ENCODE measurements at regions not wholly inside any gene's neighbourhood (a gene's known extent, or its start where the extent isn't known, plus 50 kb on each side); places are given as distances from the start of the nearest gene placed in this dataset.

DNA sequence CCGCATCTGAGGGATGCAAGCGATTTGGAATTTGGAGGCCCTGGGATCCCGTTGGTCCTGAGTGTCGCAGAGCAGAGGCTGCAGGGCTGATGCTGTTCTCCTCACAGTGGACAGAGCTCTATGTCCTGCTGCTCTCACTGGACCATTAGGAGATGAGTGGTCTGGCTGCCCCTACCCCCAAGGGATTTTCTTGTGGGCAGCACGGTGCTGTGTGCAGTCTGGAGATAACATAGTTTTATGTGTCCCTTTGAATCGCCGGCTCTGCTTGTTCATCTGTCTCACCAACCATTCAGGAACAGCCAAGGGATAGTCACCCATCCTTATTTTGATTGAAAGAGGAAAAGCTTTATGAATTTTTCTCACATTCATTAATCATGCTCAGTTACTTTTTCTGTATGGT, 49.9 kb downstream of the CHRM3 start:
- DNase-seq (ENCODE audit: low read depth in 4 of 4, low spot score in 1 of 4), result no peak

DNA sequence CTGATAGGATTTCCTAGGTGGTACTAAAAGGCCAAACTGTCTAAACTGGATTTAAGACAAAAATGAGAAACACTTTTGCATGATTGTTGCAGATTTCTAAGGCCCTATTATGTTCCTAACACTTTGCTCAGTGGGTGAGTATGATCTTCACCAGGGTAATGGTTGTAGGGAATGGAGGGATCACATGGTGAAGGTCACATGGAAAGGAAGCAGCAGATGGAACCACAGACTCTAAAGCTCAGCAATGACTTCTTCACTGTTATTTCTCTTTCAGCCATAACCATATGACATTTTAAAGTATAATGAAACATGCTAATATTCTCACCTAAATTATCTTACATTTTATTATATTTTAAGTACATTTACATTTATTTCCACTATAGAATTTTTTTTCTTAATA, 51.5 kb downstream of the CHRM3 start:
- no peak for DNase-seq (ENCODE audit: low read depth in 4 of 4, low spot score in 1 of 4)

DNA sequence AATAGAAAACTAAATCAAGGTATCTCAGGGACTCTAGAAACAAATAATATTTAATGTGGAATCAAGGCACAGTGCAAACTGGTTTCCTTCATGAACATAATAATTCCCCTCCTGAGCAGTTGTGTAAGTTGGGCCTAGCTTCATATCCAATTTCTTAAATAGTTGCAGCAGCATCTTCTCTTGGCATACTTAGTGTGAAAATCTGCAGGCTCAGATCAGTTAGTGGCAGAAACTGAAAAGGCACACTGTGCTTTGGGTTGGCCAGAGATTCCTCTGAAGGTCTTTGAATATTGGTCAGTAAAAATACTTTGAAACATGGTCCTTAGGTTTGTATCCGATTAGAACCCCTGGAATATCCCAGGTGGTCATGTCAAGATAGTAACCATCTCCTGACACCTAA, 52.5 kb downstream of the CHRM3 start:
- no peak for DNase-seq (ENCODE audit: low read depth in 4 of 4, low spot score in 1 of 4)

DNA sequence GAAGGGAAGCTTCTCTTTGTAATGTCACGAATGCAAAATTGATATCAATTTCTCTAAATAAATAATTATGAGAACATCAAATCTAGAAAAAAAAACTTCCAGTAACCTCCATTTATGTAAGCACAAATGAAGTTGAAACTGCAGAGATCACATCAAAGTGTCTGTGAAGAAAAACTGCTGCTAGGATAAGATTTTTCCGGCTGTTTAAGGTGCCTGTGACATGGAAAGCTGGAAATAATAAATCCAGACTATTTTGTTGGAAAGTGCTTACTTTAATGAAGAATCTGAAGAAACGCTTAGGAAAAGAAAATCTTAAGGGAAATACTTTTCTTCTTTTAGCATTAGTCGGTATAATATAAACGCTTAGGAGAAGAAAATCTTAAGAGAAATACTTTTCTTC, 57.0 kb downstream of the CHRM3 start:
- no peak for DNase-seq (ENCODE audit: low read depth in 4 of 4, low spot score in 1 of 4)

DNA sequence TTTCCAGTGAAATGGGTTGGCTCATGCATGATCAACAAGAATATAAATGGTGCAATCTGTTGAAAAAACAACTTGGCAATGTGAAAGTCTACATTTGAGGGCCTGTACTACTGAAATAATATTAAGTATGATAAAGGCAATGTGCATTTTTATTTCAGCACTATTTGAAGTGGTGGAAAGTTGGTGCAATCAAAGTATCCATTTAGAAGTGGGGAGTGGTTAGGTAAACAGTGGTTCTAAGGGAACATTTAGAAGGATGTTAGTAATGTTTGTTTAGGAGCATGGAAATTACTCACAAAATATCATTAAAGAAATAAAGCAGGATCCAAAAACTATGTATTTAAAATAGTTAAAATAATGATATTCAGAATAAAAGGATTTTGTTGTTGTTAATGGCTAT, 60.2 kb downstream of the CHRM3 start:
- no peak for DNase-seq (ENCODE audit: low read depth in 4 of 4, low spot score in 1 of 4)

DNA sequence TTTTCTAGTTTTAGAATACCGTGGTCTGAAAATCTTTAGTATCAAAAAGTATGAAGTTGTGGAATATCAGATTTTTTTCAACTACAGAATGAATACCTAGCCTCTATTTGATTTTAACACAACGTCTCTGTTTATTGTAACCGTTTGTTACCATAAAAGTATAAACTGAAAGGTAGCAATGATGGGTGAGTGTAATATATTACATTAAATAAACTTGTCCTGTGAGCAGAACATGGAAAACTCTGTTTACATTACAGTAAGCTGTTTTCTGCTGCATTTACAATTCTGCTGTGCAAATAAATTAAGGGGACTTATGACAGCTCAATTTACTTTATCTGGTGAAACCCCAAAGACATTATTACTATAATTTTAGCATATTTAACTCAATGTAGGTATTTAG, 62.5 kb downstream of the CHRM3 start:
- DNase-seq (ENCODE audit: low read depth in 4 of 4, low spot score in 1 of 4), result no peak

DNA sequence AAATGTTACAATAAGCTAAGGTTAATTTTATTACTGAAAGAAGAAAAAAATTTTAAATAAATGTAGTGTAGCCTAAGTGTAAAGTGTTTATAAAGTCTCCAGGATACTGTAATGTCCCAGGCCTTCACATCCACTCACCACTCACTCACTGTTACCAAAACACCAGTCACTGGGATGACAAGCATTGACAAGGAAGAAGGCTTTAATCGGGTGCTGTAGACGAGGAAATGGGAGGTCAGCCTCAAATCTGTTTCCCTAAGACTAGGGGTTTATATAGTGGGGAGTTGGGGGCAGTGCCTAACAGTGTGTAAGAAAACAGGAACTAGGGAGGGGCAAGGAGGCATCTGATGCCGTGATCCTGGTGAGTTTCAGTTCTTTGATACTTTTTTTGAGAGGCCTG, 69.4 kb downstream of the CHRM3 start:
- no peak for DNase-seq (ENCODE audit: low read depth in 4 of 4, low spot score in 1 of 4)

DNA sequence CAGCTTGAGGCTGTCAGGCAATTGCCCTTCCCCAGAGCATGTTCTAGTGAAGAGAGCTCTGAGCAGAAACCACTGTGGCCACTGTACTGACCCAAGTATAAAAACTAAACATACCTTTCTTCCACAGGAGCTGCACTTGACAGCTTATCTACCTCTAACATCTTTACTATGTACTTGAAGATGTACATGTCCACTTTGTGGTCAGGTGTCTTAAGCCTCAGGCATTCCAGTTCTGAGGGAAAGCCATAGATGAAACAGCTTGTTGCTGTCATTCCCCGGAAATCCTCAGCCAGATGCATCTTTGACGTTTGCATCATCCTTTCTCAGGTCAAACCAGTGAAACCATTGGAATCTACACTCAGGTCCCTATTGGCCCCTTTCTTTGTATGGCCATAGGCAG, 70.4 kb downstream of the CHRM3 start:
- DNase-seq (ENCODE audit: low read depth in 4 of 4, low spot score in 1 of 4), result no peak

DNA sequence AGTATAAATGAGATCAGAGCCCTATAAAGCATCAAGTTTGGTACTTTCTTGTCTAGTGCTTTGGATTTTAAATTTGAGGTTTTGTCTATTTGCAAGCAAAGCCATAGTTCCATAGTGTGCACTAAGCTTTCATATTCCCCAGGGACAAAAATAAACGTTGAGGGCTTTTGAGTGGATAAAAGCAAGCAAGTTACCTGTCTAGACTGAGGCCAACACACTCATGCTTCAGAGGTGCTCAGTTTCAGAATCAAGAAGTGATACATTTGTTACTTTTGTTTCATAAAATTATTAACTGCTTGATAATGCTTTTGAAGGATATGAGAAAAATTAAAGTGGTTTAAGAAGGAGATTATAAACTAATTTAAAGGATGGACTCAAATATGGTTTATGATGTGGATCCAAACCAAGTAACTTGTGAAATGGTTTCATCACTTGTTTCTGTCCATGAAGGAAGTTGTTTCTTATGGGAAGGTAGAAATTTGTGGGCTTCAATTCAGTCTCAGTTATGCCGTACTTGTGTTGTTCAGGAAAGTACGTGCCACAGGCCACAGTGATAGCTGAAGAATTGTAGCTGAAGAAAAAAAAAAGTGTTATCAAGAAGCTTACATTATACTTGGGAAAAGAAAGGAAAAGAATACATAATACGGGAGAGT, 71.2 kb downstream of the CHRM3 start:
- no peak for DNase-seq (ENCODE audit: low read depth in 4 of 4, low spot score in 1 of 4)

DNA sequence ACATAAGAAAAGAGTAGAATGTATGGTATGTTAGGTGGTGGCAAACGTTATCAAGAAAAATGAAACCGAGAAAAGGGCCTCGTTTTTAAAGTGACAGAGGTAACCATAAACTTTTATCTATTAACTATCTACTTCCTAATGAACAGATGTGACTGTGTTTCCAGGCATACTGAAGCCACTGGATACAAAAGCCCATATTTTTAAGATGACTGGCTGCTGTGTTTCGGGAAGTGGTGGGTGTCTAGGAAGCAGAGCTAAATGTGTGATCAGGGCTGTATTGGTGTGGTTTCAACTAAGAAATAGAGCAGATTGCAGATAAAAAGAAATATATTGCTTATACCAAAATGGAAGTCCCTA, 71.8 kb downstream of the CHRM3 start:
- no peak for DNase-seq (ENCODE audit: low read depth in 4 of 4, low spot score in 1 of 4)

DNA sequence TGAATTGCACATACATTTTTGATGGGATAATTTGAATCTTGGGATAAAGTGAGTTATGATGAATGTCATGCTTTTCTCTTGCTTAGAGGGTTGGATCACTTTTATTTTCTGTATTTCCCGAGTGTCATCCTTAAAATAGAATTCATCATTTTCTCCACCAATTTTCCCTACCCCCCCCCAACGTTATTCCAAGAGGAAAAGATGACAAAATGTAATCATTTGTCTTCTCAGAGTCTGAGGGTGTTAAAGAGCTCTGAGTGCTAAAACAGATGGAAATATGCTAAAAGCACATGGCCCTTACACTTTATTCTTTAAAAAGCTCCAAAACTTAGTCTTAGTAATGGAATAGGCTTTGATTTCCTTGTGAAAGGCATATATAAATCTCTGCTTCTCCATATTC, 81.4 kb downstream of the CHRM3 start:
- no peak for DNase-seq (ENCODE audit: low read depth in 4 of 4, low spot score in 1 of 4)

DNA sequence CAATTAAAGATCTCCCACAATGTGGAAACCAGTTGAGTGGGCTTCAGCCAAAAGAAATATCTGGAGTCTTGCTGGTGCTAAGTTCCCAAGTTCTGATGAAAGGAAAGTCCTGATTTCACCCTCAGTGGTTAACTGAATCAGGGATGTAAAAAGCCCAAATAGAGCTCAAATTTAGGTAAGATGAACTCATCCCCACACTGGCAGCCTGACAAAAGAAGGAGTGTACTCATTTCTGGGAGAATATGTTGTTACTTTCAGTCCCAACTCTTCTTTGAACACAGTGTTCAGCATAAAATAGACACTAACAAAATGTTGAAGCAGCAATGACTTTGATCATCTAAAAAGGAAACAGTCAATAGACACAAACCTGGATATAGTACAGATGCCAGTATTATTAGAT, 91.7 kb downstream of the CHRM3 start:
- DNase-seq (ENCODE audit: low read depth in 4 of 4, low spot score in 1 of 4), result no peak

DNA sequence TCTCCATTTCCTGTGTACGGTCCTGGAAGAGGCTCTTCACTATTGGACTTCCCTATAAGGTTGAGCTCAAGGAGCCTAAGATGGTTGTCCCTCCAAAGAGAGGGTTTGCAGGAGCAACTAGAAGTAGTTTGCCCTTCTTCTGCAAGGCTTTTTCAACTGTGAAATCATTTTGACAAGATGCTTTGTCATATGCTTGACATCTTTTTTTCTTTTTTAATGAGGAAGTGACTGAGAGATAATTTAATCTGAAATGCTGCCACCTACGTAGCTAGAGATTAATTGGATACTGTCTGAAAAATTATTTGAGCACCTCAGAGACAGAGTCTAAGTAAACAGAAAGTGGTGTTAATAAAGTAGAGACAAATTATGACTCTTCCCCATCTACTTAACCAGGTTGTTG, 97.0 kb downstream of the CHRM3 start:
- no peak for DNase-seq (ENCODE audit: low read depth in 4 of 4, low spot score in 1 of 4)

DNA sequence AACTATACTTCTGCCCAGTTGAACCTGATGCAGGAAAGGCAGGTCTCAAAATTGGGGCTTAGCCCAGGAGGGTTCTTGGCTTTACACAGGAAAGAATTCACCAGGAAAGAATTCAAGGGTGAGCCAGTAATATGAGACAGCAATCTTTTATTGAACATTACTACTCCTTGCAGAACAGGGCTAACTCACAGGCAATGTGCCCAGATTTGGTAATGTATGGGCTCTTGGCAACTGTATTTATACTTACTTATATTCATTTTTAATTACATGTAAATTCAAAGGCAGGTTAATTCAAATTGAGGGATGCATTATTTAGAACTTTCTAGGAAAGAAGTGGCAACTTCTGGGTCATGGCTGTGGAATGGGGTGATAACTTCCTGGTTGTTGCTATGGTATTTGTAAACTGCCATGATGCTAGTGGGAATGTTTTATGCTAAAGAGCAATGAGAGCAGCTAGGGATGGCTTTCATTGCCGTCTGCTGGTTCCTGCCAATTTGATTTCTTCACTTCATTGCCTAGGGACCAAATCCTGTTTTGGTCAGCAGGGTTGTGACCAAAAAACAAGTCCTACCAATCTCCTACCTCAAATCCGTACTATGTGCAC, 107.5 kb downstream of the CHRM3 start:
- DNase-seq (ENCODE audit: low read depth in 4 of 4, low spot score in 1 of 4), result no peak

DNA sequence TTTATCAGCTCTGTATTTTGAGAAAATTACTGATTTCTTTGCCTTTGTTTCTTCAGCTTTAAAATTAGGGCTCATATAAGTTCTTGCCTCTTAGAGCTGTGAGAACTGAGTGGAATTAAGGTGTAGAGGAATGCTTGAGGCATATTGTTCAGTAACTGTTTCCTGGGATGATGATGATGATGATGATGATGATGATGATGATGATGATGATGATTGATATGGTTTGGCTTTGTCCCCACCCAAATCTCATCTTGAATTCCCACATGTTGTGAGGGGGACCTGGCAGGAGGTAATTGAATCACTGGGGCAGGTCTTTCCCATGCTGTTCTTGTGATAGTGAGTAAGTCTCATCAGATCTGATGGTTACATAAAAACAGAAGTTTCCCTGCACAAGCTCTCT, 118.7 kb downstream of the CHRM3 start:
- DNase-seq (ENCODE audit: low read depth in 4 of 4, low spot score in 1 of 4), result no peak

DNA sequence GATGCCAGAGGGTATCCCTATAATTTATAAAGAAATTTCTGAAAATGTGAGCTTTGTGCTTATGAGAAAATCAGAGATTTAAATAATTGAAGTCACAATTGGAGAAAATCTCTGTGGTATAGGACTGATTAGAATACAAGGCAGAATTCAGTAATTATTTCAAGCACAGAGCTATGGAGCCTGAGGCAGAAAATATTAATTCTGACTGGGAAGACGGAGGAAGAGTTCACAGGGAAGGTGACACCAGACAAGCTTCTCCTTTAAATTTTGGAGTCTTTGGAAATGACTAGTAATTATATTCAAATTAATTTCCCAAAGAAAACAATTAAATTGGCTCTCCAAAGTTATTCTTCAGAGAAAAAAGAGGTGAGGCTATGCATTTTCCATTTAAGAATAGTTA, 121.5 kb downstream of the CHRM3 start:
- no peak for DNase-seq (ENCODE audit: low read depth in 4 of 4, low spot score in 1 of 4)

DNA sequence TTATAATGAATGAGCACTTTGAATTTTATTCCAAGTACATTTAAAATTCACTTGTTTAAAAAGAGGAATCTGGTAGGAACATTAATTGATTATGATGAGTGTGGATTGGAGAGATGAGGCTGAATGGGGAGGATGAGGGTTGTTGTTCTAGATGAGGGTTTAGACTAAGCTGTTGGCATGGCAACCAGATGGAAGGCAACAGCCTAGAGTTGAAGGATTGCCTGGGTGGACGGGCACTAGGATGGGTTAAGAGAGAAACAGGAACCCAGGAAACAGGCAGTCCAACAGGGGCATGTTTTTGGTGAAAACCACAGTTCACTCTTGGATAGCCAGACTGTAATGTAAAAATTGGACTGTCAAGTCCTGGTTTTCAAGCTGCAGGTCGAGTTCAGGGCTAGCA, 125.5 kb downstream of the CHRM3 start:
- no peak for DNase-seq (ENCODE audit: low read depth in 4 of 4, low spot score in 1 of 4)

DNA sequence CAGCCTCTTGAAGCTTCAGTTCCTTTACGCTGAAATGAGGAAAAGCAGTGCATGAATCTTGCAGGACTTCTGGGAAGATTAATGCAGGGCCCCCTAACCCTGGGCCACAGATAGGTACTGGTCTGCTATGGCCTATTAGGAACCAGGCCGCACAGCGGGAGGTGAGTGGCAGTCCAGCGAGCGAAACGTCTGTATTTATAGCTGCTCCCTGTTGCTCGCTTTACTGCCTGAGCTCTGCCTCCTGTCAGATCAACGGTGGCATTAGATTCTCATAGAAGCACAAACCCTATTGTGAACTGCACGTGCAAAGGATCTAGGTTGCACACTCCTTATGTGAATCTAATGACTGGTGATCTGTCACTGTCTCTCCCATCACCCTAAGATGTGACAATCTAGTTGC, 130.2 kb downstream of the CHRM3 start:
- DNase-seq (ENCODE audit: low read depth in 4 of 4, low spot score in 1 of 4), result no peak

DNA sequence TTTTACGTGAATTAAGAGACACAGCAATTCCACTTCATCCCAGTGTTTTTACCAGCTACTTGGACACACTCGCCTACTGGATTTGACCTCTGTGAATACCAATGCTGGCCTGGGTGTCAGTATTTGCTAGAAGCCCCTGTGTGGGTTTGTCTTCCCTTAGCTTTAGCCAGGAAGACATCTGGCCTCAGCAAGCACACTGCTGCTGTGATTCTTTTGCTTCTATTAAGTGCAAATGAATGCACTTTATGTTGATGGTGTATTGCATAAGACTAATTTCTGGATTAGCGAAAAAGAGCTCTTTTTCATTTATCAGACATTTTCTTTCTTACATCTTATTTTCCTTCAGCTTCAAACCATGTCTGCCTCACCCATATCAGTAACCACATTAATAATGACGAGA, 140.0 kb downstream of the CHRM3 start:
- DNase-seq (ENCODE audit: low read depth in 4 of 4, low spot score in 1 of 4), result no peak

DNA sequence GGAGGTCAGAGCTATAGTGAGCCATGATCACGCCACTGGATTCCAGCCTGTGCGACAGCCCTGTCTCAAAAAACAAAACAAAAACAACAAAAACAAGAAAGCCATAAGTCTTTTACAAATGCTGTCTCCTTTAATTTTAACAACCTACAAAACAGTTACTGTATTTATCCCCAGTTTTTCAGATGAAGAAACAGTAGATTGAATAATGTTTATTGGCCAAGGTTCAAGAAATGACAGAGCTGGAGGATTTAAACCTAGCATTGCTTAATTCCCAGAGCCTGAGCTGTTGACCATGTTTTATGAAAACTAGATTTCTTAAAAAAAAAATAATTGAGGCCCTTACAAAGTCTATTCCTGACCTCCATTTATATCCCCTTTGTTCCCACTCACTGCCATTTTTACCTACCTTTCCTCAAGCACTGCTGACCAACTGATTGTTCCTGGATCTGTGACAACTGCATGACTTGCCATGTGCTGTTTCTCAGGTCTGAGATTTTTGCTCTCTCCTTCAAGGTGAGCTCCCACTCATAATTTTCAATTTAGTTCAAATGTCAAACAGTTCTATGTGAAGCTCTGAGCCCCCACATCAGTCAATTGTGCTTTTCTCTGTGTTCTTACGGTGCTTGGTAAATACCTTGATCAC, 140.8 kb downstream of the CHRM3 start:
- no peak for DNase-seq (ENCODE audit: low read depth in 4 of 4, low spot score in 1 of 4)

DNA sequence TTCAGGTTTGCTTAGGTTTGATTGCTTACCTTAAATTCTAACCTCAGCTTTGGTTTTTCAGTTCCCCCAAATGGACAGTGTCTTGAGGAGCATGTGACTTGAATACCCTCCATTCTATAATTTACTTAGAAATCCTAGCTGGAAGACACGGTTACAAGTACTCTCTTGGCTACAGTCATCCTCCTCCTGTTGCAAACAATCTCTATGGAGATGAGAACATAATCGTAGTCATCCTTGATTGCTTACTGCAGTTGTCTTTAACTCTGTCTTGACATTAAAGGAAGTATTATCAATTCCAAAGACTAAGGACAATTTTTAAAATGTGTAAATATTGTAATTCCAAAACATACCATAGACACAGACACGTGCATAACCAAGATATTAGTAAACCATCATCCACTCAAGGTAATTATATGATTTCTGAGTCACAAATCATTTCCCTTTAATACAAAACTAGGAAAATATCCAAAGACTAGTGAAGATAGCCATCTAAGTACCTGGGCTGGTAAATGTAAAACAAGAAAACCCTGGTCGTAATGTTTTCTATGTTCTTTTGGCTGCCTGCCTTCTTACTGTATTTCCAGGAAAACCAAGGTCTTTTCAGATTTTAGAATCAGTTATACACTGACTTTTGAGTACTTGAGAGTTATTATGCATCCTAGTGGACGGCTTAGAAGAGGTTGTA, 149.9 kb downstream of the CHRM3 start:
- DNase-seq (ENCODE audit: low read depth in 4 of 4, low spot score in 1 of 4), result no peak

DNA sequence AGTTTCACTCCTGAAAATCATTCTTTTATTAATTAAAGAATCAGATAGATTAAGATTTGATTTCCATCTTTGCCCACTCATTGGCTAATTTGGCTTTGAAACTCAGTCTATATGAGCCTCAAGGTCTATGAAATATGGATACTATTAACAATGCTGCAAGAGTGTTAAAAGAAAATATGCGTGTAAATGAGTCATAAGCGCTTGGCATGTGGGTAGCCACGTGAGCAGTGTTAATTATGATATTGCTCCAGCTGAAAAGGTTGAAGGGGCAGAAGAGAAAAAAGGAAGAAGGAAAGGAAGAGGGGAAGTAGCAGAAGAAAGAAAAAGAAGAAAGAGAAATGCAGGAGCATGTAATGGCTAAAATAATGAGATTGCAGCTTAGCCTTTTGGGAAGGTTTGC, 151.4 kb downstream of the CHRM3 start:
- no peak for DNase-seq (ENCODE audit: low read depth in 4 of 4, low spot score in 1 of 4)
